ENCODE measurements at regions not wholly inside any gene's neighbourhood (a gene's known extent, or its start where the extent isn't known, plus 50 kb on each side); places are given as distances from the start of the nearest gene placed in this dataset.

DNA sequence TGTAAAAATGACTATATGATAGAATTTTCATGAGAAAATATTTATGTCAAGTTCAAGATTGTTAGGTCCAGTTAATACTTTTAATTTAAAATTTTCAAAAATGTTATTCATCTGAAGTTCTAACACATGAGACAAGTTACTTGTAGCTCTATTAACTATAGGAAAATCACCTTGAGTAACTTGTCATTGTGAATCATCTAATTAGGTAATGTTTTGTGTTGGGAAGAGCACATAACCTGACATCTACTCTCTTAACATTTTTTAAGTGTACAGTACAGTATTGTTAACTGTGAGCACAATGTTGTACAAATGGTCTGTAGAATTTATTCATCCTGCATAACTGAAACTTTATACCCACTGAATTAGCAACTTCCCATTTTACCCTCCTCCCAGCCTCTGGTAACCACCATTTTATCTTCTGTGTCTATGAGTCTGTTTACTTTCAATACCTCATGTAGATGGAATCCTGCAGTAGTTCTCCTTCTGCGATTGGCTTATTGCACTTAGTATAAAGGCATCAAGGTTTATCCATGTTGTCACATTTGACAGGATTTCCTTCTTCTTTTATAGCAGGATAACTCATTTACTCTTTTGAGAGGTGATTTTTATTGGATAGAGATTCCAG is 54.6 kb downstream of the ARL4A start:
- Mint-ChIP-seq H3K27me3 (ENCODE audit: low read depth) (peaks cover 7% of the 10 kb centered on the region), H3K27ac (no peak overlapping the region), H3K36me3 (ENCODE audit: low read depth) (no peaks in the 10 kb centered on the region), H3K4me1 (ENCODE audit: low read depth) (no peaks in the 10 kb centered on the region), H3K9me3 (no peaks in the 10 kb centered on the region), H3K4me3 (ENCODE audit: low read depth) (no peak overlapping the region)
- no peak for DNase-seq (ENCODE audit: low spot score)
- intact Hi-C loops (cut with micrococcal nuclease), result no loop called here

DNA sequence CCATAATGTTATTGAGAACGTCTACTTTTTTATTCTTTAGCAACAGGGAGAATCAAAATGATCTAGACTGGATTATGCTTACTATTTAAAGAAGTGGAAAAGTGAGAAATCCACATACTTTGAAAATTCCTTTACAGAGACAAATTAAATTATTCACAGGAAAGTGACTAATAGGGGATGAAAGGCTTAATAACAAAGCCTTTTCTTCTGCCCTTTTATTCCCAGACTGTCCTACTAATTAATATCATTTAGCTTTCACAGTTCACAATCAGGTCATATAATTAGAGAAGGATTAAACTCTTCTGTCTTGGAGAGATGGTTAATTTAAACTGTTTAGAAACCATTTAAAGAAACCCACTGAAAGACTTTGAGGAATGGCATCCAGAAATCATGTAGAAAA is 58.8 kb downstream of the ARL4A start:
- Mint-ChIP-seq H3K27me3 (ENCODE audit: low read depth) (peaks cover 3% of the 10 kb centered on the region), H3K36me3 (ENCODE audit: low read depth) (no peaks in the 10 kb centered on the region), H3K27ac (no peak overlapping the region), H3K4me1 (ENCODE audit: low read depth) (no peaks in the 10 kb centered on the region), H3K9me3 (no peaks in the 10 kb centered on the region), H3K4me3 (ENCODE audit: low read depth) (no peak overlapping the region)
- intact Hi-C loops (cut with micrococcal nuclease), result no loop called here
- no peak for DNase-seq (ENCODE audit: low spot score)

DNA sequence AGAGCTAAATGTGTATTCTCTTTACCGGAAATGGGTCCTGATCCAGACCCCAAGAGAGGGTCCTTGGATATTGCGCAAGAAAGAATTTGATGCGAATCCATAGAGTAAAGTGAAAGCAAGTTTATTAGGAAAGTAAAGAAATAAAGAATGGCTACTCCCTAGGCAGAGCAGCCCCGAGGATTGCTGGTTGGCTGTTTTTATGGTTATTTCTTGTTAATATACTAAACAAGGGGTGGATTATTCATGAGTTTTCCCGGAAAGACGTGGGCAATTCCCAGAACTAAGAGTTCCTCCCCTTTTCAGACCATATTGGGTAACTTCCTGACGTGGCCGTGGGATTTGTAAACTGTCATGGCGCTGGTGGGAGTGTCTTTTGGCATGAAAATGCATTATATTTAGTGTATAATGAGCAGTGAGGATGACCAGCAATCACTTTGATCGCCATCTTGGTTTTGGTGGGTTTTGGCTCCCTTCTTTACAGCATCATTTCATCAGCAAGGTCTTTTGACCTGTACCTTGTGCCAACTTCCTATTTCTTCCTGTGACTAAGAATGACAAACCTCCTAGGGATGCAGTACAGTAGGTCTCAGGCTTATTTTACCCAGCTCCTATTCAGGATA is 60.4 kb downstream of the ARL4A start:
- Mint-ChIP-seq H3K27ac (no peak overlapping the region), H3K36me3 (ENCODE audit: low read depth) (no peaks in the 10 kb centered on the region)

DNA sequence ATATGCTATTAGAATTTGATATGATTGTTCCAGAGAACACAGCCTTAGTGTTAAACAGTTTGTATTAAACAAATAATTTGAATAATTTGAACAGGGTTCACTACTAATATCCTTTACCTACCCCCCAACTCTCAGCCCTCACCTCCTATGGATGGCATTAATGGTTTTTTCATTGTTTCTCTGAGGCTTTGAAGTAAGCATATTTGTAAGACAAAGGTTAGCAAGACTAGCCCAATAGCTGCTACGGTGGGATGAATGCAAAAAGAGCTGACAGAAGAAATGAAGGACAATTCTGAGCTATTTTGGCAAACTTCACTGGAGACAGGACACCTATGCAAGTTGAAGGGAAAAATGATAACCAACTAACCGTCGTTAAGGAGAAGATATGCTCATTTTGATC is 61.6 kb downstream of the ARL4A start:
- no peak overlapping the region for H3K27ac Mint-ChIP-seq
- intact Hi-C loops (cut with micrococcal nuclease), result no loop called here
- H3K27me3 Mint-ChIP-seq (ENCODE audit: low read depth), result peaks cover 7% of the 10 kb centered on the region
- no peaks in the 10 kb centered on the region for H3K4me1 Mint-ChIP-seq (ENCODE audit: low read depth)
- H3K9me3 Mint-ChIP-seq, result no peaks in the 10 kb centered on the region
- no peaks in the 10 kb centered on the region for H3K36me3 Mint-ChIP-seq (ENCODE audit: low read depth)
- no peak for DNase-seq (ENCODE audit: low spot score)
- no peak overlapping the region for H3K4me3 Mint-ChIP-seq (ENCODE audit: low read depth)

More for the DNA sequence above, 60.4 kb downstream of the ARL4A start:
- intact Hi-C loops (cut with micrococcal nuclease), result no loop called here
- Mint-ChIP-seq H3K4me1 (ENCODE audit: low read depth) (no peaks in the 10 kb centered on the region), H3K9me3 (no peaks in the 10 kb centered on the region), H3K27me3 (ENCODE audit: low read depth) (peaks cover 7% of the 10 kb centered on the region), H3K4me3 (ENCODE audit: low read depth) (no peak overlapping the region)
- DNase-seq (ENCODE audit: low spot score), result no peak

DNA sequence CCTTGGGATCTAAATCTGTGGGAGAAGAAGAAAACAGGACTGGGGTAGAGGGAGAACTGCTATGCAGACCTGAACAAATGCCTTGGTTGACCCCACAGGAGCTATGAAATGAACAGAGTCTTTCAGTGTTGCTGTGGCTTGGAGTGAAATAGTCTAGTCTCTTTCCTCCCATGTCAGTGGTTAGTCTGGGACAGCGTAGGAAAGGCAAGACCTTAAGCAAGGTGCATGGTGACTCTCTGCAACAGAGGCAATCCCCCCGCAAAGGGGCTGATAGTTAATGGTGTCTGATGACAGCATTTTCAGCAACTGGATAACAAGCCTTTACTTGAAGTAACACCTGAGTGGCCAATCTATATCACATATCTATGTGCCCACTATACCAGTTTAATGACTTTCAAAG is 62.3 kb downstream of the ARL4A start:
- Mint-ChIP-seq H3K4me1 (ENCODE audit: low read depth) (no peaks in the 10 kb centered on the region), H3K27me3 (ENCODE audit: low read depth) (peaks cover 5% of the 10 kb centered on the region), H3K9me3 (no peaks in the 10 kb centered on the region), H3K27ac (no peak overlapping the region), H3K4me3 (ENCODE audit: low read depth) (no peak overlapping the region), H3K36me3 (ENCODE audit: low read depth) (no peaks in the 10 kb centered on the region)
- no peak for DNase-seq (ENCODE audit: low spot score)
- intact Hi-C loops (cut with micrococcal nuclease), result no loop called here

DNA sequence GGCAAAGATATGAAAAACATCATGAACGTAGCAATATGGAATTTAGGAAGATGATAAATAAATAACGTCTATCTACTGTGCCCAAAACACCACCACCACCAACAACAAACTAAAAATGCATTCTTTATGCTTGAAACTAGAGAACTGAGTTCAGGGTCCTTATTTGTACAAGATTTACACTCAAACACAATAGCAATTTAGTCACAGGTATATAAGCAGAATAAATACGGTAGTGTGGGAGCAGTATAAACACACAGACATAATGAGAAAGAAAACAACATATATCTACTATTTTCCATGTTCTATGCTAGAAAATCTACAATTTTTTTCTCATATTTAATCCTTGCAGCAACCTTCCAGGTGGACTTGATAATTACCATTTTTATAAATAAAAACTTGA is 64.3 kb downstream of the ARL4A start:
- Mint-ChIP-seq H3K36me3 (ENCODE audit: low read depth) (no peaks in the 10 kb centered on the region), H3K4me1 (ENCODE audit: low read depth) (no peaks in the 10 kb centered on the region), H3K27me3 (ENCODE audit: low read depth) (peaks cover 4% of the 10 kb centered on the region), H3K9me3 (no peaks in the 10 kb centered on the region), H3K4me3 (ENCODE audit: low read depth) (no peak overlapping the region), H3K27ac (no peak overlapping the region)
- no peak for DNase-seq (ENCODE audit: low spot score)
- intact Hi-C loops (cut with micrococcal nuclease), result no loop called here

DNA sequence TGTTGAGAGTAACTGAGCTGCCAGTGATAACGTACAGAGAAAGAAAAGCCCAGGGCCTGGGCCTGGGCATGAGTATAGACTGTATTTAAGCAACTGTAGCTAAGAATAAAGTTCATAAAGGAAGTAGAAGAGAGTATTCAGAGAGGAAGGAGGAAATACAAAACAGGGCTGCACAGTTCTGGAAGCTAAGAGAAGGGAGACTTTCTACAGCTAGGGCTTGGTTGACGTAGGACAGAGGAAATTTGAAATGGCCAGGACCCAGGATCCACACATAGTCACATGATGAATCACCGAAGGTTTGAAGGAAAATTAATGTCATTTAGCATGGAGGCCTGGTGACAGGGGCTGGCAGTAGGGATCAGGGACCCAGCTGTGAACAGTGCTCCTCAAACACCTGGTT is 66.7 kb downstream of the ARL4A start:
- intact Hi-C loops (cut with micrococcal nuclease), result no loop called here
- H3K27me3 Mint-ChIP-seq (ENCODE audit: low read depth), result peaks cover 4% of the 10 kb centered on the region
- no peaks in the 10 kb centered on the region for H3K36me3 Mint-ChIP-seq (ENCODE audit: low read depth)
- no peak for DNase-seq (ENCODE audit: low spot score)
- H3K9me3 Mint-ChIP-seq, result no peaks in the 10 kb centered on the region
- no peaks in the 10 kb centered on the region for H3K4me1 Mint-ChIP-seq (ENCODE audit: low read depth)
- H3K4me3 Mint-ChIP-seq (ENCODE audit: low read depth), result no peak overlapping the region
- H3K27ac Mint-ChIP-seq, result no peak overlapping the region

DNA sequence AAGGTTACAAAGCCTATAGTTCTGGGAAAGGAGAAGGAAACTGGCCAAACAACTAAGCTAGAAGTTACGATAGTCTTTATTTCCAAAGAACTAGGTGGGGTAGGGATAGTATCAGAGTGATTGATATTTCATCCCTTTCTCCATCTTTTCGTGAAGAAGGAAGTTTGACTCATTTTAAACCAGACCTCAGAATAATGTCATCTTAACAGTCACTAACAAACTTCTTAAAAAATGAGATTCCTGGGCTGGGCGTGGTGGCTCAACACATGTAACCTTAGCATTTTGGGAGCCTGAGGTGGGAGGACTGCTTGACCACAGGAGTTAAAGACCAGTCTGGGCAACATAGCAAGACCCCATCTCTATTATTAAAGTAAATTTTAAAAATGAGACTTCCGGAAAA is 69.4 kb downstream of the ARL4A start:
- Mint-ChIP-seq H3K27ac (no peak overlapping the region), H3K4me1 (ENCODE audit: low read depth) (no peaks in the 10 kb centered on the region), H3K9me3 (peaks cover 3% of the 10 kb centered on the region), H3K4me3 (ENCODE audit: low read depth) (no peak overlapping the region), H3K36me3 (ENCODE audit: low read depth) (no peaks in the 10 kb centered on the region), H3K27me3 (ENCODE audit: low read depth) (peaks cover 2% of the 10 kb centered on the region)
- intact Hi-C loops (cut with micrococcal nuclease), result no loop called here
- DNase-seq (ENCODE audit: low spot score), result no peak

DNA sequence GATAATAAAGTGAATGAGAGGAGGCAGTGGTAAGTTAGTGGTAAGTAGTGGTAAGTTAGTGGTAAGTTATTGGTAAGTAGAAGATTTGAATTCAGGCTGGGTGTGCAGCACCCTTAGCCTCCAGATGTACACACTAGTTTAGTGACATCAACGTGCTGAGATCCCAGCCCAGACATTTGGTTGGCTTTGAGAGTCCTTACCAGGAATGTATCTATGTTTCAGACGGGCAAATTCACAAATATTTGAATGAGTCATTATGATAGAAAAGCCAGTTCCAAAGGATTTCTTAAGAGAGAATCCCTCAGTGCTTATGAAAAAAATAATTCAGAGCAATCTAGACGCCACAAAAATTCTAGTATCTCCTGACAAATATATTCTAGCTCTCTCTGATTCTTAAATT is 70.0 kb downstream of the ARL4A start:
- Mint-ChIP-seq H3K4me3 (ENCODE audit: low read depth) (no peak overlapping the region), H3K36me3 (ENCODE audit: low read depth) (no peaks in the 10 kb centered on the region), H3K27ac (no peak overlapping the region), H3K27me3 (ENCODE audit: low read depth) (peaks cover 4% of the 10 kb centered on the region), H3K4me1 (ENCODE audit: low read depth) (no peaks in the 10 kb centered on the region), H3K9me3 (peaks cover 3% of the 10 kb centered on the region)
- no peak for DNase-seq (ENCODE audit: low spot score)
- intact Hi-C loops (cut with micrococcal nuclease), result no loop called here

DNA sequence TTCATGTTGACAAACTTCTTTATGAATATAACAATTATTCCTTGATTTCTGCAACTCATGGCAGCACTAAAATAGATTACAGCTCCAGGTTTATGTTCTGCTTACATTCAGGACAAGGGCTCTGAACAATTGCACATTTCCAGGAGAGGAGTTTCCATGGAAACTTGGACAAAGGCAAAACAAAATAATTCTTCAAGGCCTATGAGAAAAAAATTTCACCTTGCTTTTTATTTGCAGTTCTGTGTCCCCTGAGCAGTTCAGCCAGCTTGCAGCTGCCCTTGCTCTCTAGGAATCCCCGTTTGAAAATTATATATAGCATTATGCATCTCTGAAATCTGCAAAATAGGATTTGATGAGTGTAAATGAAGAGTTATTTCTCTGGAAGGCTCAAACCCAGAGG is 71.7 kb downstream of the ARL4A start:
- Mint-ChIP-seq H3K4me1 (ENCODE audit: low read depth) (no peaks in the 10 kb centered on the region), H3K9me3 (peaks cover 3% of the 10 kb centered on the region), H3K4me3 (ENCODE audit: low read depth) (no peak overlapping the region), H3K36me3 (ENCODE audit: low read depth) (no peaks in the 10 kb centered on the region), H3K27ac (no peak overlapping the region), H3K27me3 (ENCODE audit: low read depth) (peaks cover 4% of the 10 kb centered on the region)
- intact Hi-C loops (cut with micrococcal nuclease), result no loop called here
- no peak for DNase-seq (ENCODE audit: low spot score)

DNA sequence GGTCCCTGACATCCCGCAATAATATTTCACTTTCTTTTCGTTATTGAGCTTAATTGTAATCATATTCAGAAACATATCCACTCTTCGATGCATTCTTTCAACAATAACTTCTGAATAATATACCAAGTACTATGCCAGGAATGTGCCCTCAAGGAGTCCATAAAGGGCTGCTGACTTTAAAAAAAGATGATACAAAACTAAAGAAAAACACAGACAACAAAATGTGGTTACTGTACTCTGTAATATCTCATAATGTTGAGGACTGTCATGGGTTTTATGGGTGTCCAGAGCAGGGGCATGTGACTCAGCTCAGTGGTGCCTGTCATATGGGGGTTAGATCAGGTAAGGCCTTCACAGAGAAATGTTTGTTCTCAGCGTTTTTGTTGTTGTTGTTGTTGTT is 73.7 kb downstream of the ARL4A start:
- no peaks in the 10 kb centered on the region for H3K4me1 Mint-ChIP-seq (ENCODE audit: low read depth)
- peaks cover 3% of the 10 kb centered on the region for H3K9me3 Mint-ChIP-seq
- H3K4me3 Mint-ChIP-seq (ENCODE audit: low read depth), result no peak overlapping the region
- no peak for DNase-seq (ENCODE audit: low spot score)
- peaks cover 4% of the 10 kb centered on the region for H3K27me3 Mint-ChIP-seq (ENCODE audit: low read depth)
- intact Hi-C loops (cut with micrococcal nuclease), result no loop called here
- H3K27ac Mint-ChIP-seq, result no peak overlapping the region
- H3K36me3 Mint-ChIP-seq (ENCODE audit: low read depth), result no peaks in the 10 kb centered on the region

DNA sequence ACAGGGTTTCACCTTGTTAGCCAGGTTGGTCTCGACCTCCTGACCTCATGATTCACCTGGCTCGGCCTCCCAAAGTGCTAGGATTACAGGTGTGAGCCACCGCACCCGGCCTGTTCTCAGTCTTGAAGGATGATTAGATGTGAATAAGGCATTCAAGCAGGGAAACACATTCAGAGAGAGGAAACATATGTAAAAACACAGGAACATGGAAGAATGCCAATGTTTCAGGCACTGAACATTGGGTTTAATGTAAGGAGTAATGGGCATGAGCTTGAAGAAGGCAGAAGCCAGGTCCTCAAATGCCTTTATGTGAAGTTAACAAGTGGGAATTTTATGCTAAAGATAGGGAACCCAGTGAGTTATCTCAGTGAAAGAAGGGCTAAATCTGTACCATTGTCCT is 74.3 kb downstream of the ARL4A start:
- Mint-ChIP-seq H3K9me3 (peaks cover 3% of the 10 kb centered on the region), H3K27me3 (ENCODE audit: low read depth) (peaks cover 4% of the 10 kb centered on the region), H3K27ac (no peak overlapping the region), H3K36me3 (ENCODE audit: low read depth) (no peaks in the 10 kb centered on the region), H3K4me3 (ENCODE audit: low read depth) (no peak overlapping the region), H3K4me1 (ENCODE audit: low read depth) (no peaks in the 10 kb centered on the region)
- DNase-seq (ENCODE audit: low spot score), result no peak
- intact Hi-C loops (cut with micrococcal nuclease), result no loop called here

DNA sequence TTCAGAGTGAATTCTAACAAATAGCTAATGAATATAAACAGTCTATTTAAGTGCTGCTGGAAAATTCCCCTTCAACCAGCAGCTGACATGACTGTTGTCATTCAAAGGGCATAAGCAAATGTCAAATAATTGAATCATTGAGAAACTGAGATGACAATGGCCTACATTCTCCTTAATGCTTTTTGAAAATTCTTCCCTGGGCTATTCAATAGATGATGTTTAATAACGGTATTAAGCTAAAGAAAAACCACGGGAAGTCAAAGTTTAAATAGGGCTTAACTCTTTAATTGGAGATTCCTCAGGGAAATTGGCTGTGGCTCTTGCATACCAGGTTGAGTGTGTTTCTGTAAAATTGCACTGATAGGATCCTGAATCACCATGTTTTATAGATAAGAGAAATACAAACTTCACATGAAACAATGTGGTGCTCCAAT is 77.0 kb downstream of the ARL4A start:
- H3K36me3 Mint-ChIP-seq (ENCODE audit: low read depth), result no peaks in the 10 kb centered on the region
- peaks cover 3% of the 10 kb centered on the region for H3K9me3 Mint-ChIP-seq
- peaks cover 8% of the 10 kb centered on the region for H3K27me3 Mint-ChIP-seq (ENCODE audit: low read depth)
- intact Hi-C loops (cut with micrococcal nuclease), result no loop called here
- H3K4me3 Mint-ChIP-seq (ENCODE audit: low read depth), result no peak overlapping the region
- DNase-seq (ENCODE audit: low spot score), result no peak
- no peaks in the 10 kb centered on the region for H3K4me1 Mint-ChIP-seq (ENCODE audit: low read depth)
- no peak overlapping the region for H3K27ac Mint-ChIP-seq

Data from activated T-helper 2 cell treated with anti-CD3 and anti-CD28 coated beads, Interferon-gamma antibody, Interleukin-2, Interleukin-4, amounts not matched to agents 10 μg/mL and 5 μg/mL and 100 μg/mL, durations not matched to agents 14 hours and 24 hours and 36 hours (primary cell).